ENCODE measurements at regions not wholly inside any gene's neighbourhood (a gene's known extent, or its start where the extent isn't known, plus 50 kb on each side); places are given as distances from the start of the nearest gene placed in this dataset.
"Not testable (repeated sequence)": the region's sequence is repeated elsewhere in the genome, so short reads cannot be mapped to it uniquely, and the experiment has no call there.

GRCh38 chr2:11877764-11878163 lies 131.3 kb downstream of the LPIN1 start:
- FAIRE-seq (no peak), DNase-seq (ENCODE audit: low spot score in 2 of 2) (no peak)

DNA sequence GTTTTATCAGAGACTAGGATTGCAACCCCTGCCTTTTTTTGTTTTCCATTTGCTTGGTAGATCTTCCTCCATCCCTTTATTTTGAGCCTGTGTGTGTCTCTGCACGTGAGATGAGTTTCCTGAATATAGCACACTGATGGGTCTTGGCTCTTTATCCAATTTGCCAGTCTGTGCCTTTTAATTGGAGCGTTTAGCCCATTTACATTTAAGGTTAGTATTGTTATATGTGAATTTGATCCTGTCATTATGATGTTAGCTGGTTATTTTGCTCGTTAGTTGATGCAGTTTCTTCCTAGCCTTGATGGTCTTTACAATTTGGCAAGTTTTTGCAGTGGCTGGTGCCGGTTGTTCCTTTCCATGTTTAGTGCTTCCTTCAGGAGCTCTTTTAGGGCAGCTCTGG lies 138.8 kb downstream of the LPIN1 start:
- not testable (repeated sequence) for FAIRE-seq; DNase-seq (ENCODE audit: low spot score in 2 of 2)

DNA sequence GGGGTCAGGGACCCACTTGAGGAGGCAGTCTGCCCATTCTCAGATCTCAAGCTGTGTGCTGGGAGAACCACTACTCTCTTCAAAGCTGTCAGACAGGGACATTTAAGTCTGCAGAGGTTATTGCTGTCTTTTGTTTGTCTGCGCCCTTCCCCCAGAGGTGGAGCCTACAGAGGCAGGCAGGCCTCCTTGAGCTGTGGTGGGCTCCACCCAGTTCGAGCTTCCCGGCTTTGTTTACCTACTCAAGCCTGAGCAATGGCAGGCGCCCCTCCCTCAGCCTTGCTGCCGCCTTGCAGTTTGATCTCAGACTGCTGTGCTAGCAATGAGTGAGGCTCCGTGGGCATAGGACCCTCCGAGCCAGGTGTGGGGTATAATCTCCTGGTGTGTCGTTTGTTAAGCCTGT lies 140.5 kb downstream of the LPIN1 start:
- FAIRE-seq; DNase-seq (ENCODE audit: low spot score in 2 of 2): not testable (repeated sequence)

DNA sequence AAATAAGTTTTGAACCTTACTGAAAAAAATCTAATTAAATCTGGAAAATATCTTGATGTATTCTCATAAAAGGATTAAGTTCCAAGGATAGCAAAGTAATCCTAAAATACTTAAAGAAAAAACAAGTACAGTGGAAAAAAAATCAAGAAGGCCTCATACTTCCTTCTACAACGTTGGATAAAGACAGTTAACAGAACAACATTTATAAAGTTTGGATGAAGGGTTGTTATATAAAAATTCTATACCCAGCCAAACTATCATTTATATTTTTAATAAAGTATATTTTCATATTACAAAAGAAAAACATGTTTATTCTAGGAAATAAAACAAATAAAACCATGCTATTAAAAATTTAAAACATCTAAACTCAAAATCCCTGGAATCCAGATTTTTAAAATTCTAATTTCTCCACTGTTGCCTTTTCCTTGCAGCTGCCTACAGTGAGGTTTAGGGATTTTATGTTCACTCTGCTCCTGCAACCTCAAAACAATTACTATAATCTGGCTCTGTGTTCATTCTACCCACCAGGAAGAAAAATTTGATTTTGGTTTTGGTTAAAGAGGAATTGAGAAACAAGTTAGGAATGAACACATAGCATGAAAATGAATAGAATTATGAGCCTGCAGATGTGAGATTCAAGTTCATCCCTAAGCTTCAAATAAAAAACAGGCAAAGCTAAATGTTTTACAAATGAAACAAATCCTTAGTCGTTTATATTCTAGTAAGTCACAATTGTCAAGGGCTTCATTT lies 142.8 kb downstream of the LPIN1 start:
- DNase-seq (ENCODE audit: low spot score in 2 of 2) (no peak), FAIRE-seq (peak; percentile 86)

GRCh38 chr2:11889854-11890253 lies 143.4 kb downstream of the LPIN1 start:
- FAIRE-seq = no peak
- no peak for DNase-seq (ENCODE audit: low spot score in 2 of 2)

GRCh38 chr2:11891028-11891427 lies 144.6 kb downstream of the LPIN1 start:
- no peak for DNase-seq (ENCODE audit: low spot score in 2 of 2)
- no peak for FAIRE-seq

GRCh38 chr2:11891671-11892440 lies 145.4 kb downstream of the LPIN1 start:
- DNase-seq (ENCODE audit: low spot score in 2 of 2) (no peak), FAIRE-seq (no peak)

- DNase-seq (ENCODE audit: low spot score in 2 of 2) (no peak), FAIRE-seq (no peak)
Observed at GRCh38 chr2:11896386-11896785, 150.0 kb downstream of the LPIN1 start.

GRCh38 chr2:11898576-11898975 lies 152.1 kb downstream of the LPIN1 start:
- DNase-seq (ENCODE audit: low spot score in 2 of 2) (no peak), FAIRE-seq (no peak)

GRCh38 chr2:11899264-11899818 lies 152.9 kb downstream of the LPIN1 start:
- DNase-seq (ENCODE audit: low spot score in 2 of 2) (no peak), FAIRE-seq (no peak)

- not testable (repeated sequence) for FAIRE-seq; DNase-seq (ENCODE audit: low spot score in 2 of 2)
Observed at GRCh38 chr2:11900891-11901290, 154.5 kb downstream of the LPIN1 start.

DNA sequence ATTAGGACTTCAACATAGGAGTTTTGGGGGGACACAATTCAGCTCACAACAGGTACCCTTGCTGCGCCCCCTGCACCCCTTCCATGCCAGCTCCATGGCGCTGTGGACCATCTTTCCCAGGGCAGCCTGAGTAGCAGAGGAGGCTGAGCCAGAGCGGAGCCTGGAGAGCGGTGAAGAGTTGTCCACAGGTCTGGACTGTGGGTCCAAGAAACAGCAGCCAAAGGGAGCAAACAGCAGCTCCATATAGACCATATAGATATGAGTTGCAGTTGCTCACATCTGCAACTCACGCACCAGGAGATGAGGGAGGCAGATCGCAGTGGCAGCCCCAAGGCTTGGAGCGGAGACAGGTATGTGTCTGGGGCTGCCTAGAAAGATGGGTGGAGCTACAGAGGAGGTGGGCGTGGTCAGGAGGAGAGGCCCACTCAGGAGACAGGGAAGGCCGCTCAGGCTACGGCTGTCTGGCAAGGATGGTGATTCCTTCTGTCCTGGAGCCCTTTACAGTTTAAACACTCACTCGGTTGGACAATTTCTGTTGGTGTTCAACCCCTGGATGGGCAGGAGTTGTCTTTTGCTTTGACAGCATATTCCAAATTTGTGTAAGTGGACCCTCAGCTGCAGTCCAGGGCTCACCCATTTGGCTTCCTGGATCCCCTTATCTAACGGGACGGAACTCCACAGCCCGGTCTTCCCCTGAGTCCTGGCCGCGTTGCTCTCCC lies 155.1 kb downstream of the LPIN1 start:
- DNase-seq (ENCODE audit: low spot score in 2 of 2) = no peak
- no peak for FAIRE-seq

DNA sequence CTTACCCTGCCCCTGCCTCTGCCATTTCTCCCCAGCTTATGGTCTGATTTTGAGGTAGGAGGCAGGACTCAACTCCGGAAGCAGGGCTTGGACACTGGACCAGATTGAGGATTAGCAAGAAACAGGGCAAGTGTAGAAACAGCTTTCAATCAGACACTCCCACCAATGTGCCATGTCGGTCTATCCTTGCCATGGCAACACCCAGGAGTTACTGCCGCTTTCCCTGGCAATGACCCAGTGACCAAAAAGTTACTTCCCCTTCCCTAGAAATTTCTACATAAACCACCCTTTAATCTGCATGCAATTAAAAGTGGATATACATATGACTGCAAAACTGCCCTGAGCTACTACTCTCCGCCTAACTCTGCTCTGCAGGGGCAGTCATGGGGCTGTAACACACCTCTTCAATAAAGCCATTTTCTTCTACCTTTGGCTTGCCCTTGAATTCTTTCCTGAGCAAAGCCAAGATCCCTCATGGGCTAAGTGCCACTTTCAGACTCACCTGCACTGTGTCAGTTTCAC lies 156.7 kb downstream of the LPIN1 start:
- DNase-seq (ENCODE audit: low spot score in 2 of 2) (no peak), FAIRE-seq (no peak)

DNA sequence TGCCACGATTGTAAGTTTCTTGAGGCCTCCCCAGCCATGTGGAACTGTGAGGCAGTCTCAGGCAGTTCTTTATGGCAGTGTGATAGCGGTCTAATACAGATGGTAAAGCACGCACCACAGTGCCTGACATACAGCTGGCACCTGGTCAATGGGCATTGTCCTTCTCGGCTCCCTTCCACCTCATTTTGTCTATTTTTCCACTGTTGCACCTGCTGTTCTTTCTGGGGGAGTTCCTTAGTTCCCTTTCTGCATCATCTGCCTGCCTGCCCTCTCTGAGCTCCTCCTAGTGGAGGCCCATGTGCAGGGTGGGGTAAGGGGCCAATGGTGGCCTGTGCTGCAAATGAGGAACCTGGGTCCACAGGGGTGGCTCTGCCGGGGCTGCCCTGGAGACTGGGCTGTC lies 157.6 kb downstream of the LPIN1 start:
- FAIRE-seq = no peak

GRCh38 chr2:11904941-11905340 lies 158.5 kb downstream of the LPIN1 start:
- no peak for FAIRE-seq

More for the DNA sequence above, 157.6 kb downstream of the LPIN1 start:
- no peak for DNase-seq (ENCODE audit: low spot score in 2 of 2)

DNA sequence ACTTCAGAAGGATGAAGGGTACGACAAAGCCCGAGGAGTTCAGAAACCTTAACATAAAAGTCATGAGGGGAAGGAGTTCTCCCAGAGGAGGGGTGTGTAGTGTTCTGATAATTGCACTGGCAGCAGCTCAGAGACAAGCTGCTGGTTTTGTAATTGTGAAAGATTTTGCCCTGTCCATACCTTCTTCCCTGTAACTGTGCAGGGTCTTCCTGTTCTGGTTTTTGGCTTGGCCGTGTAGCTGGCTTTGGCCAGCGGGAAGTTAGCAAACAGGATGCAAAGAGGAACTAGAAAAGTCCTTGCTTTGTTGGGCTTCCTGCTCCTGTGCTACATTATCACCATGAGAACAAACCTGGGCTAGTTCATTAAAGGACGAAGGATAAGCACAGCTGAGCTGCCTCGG lies 160.8 kb downstream of the LPIN1 start:
- FAIRE-seq (no peak), DNase-seq (ENCODE audit: low spot score in 2 of 2) (no peak)

More at GRCh38 chr2:11904941-11905340, 158.5 kb downstream of the LPIN1 start:
- DNase-seq (ENCODE audit: low spot score in 2 of 2) = no peak

- no peak for FAIRE-seq
- no peak for DNase-seq (ENCODE audit: low spot score in 2 of 2)
Observed at GRCh38 chr2:11910971-11911370, 164.5 kb downstream of the LPIN1 start.

GRCh38 chr2:11912980-11913379 lies 166.5 kb downstream of the LPIN1 start:
- DNase-seq (ENCODE audit: low spot score in 2 of 2) (no peak), FAIRE-seq (no peak)

GRCh38 chr2:11914455-11914854 lies 168.0 kb downstream of the LPIN1 start:
- FAIRE-seq (no peak), DNase-seq (ENCODE audit: low spot score in 2 of 2) (no peak)

GRCh38 chr2:11915650-11916049 lies 169.2 kb downstream of the LPIN1 start:
- FAIRE-seq (no peak), DNase-seq (ENCODE audit: low spot score in 2 of 2) (no peak)

DNA sequence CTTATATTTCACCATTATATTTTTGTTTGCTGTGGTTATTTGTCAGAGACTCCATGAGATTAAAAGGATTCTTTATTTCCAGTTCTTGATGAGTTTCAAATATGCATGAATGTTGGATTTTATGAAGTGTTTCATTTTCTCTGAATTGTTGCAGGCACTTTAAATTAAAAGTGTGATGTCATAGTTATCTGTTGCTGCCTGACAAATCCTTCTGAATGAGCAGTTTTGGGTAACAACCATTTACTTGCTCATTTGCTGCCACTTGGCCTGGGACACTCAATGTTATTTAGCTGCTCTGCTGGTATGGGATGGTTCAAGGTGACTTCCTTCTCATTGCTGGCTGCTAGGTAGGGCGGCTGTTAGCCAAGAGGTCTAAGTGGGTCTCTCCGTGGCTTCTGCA lies 173.5 kb downstream of the LPIN1 start:
- FAIRE-seq (no peak), DNase-seq (ENCODE audit: low spot score in 2 of 2) (no peak)

All from frontal cortex (tissue), 3 donors.